Activated naive CD4-positive, alpha-beta T cell treated with anti-CD3 and anti-CD28 coated beads, Interleukin-2, amount 10 ng/mL, durations not matched to agents 7 days and 5 days (primary cell): ENCODE measurements at regions not wholly inside any gene's neighbourhood (a gene's known extent, or its start where the extent isn't known, plus 50 kb on each side); places are given as distances from the start of the nearest gene placed in this dataset.
"Not testable (repeated sequence)": the region's sequence is repeated elsewhere in the genome, so short reads cannot be mapped to it uniquely, and the experiment has no call there.

Experiments used
- CTCF ChIA-PET: fragments of 350-600 bp; sonication (Branson Sonifier 250); formaldehyde crosslinking; loops from one replicate; lab custom pipeline; 2021; ENCODE audit warnings: antibody characterized with exemption; lab: Charles Lee
- DNase-seq: peaks from one replicate; pipeline ENCODE4 v3.0.0-alpha.2; 2020
- H3K27ac Mint-ChIP-seq: one replicate; pipeline ENCODE4 v1.8.0; 2021; ENCODE audit warnings: mild to moderate bottlenecking, moderate library complexity, mixed read lengths
- H3K27me3 Mint-ChIP-seq: one replicate; pipeline ENCODE4 v1.8.0; 2021; ENCODE audit warnings: mild to moderate bottlenecking, mixed read lengths
- H3K36me3 Mint-ChIP-seq: one replicate; pipeline ENCODE4 v1.8.0; 2021; ENCODE audit warnings: mixed read lengths
- H3K4me1 Mint-ChIP-seq: one replicate; pipeline ENCODE4 v1.8.0; 2021; ENCODE audit warnings: mixed read lengths
- H3K4me3 Mint-ChIP-seq: one replicate; pipeline ENCODE4 v1.8.0; 2021; ENCODE audit warnings: mild to moderate bottlenecking, moderate library complexity, mixed read lengths
- H3K9me3 Mint-ChIP-seq: one replicate; pipeline ENCODE4 v1.8.0; 2021; ENCODE audit warnings: mixed read lengths

- CTCF ChIA-PET, result no interaction called here
Observed at GRCh38 chr5:6261256-6261655, 117.1 kb downstream of the MED10 start.

GRCh38 chr5:6260846-6261245 lies 117.5 kb downstream of the MED10 start:
- Mint-ChIP-seq H3K9me3 (no peaks in the 10 kb centered on the region), H3K27ac (no peak overlapping the region), H3K4me1 (no peaks in the 10 kb centered on the region), H3K36me3 (no peaks in the 10 kb centered on the region), H3K27me3 (no peaks in the 10 kb centered on the region), H3K4me3 (no peak overlapping the region)
- DNase-seq, result no peak
- CTCF ChIA-PET, result interaction anchor here (0.6 kb wide), 1 partner anchor 20 kb away, joined by 5 read pairs; no protein-coding TSS in a partner anchor

More at GRCh38 chr5:6261256-6261655, 117.1 kb downstream of the MED10 start:
- Mint-ChIP-seq H3K27me3 (no peaks in the 10 kb centered on the region), H3K4me1 (no peaks in the 10 kb centered on the region), H3K36me3 (no peaks in the 10 kb centered on the region), H3K9me3 (no peaks in the 10 kb centered on the region), H3K27ac (no peak overlapping the region), H3K4me3 (no peak overlapping the region)
- DNase-seq, result no peak

GRCh38 chr5:6256901-6257300 lies 121.4 kb downstream of the MED10 start:
- DNase-seq, result no peak
- Mint-ChIP-seq H3K36me3 (no peaks in the 10 kb centered on the region), H3K4me1 (no peaks in the 10 kb centered on the region), H3K27me3 (no peaks in the 10 kb centered on the region), H3K27ac (no peak overlapping the region), H3K4me3 (no peak overlapping the region), H3K9me3 (no peaks in the 10 kb centered on the region)
- CTCF ChIA-PET, result no interaction called here

- H3K27me3 Mint-ChIP-seq, result no peaks in the 10 kb centered on the region
- H3K36me3 Mint-ChIP-seq, result no peaks in the 10 kb centered on the region
- no peaks in the 10 kb centered on the region for H3K4me1 Mint-ChIP-seq
- no peak overlapping the region for H3K4me3 Mint-ChIP-seq
- peaks cover 2% of the 10 kb centered on the region for H3K9me3 Mint-ChIP-seq
- CTCF ChIA-PET, result no interaction called here
- H3K27ac Mint-ChIP-seq, result no peak overlapping the region
- no peak for DNase-seq
Observed at GRCh38 chr5:6255956-6256355, 122.4 kb downstream of the MED10 start.

- peaks cover 2% of the 10 kb centered on the region for H3K9me3 Mint-ChIP-seq
- no peaks in the 10 kb centered on the region for H3K27me3 Mint-ChIP-seq
- CTCF ChIA-PET, result no interaction called here
- no peak for DNase-seq
- no peak overlapping the region for H3K4me3 Mint-ChIP-seq
- no peak overlapping the region for H3K27ac Mint-ChIP-seq
- H3K4me1 Mint-ChIP-seq, result no peaks in the 10 kb centered on the region
- H3K36me3 Mint-ChIP-seq, result no peaks in the 10 kb centered on the region
Observed at GRCh38 chr5:6253846-6254245, 124.5 kb downstream of the MED10 start.

GRCh38 chr5:6253281-6253680 lies 125.1 kb downstream of the MED10 start:
- DNase-seq, result no peak
- H3K27ac Mint-ChIP-seq, result no peak overlapping the region
- CTCF ChIA-PET, result no interaction called here
- no peak overlapping the region for H3K4me3 Mint-ChIP-seq
- no peaks in the 10 kb centered on the region for H3K36me3 Mint-ChIP-seq
- H3K27me3 Mint-ChIP-seq, result no peaks in the 10 kb centered on the region
- peaks cover 2% of the 10 kb centered on the region for H3K9me3 Mint-ChIP-seq
- no peaks in the 10 kb centered on the region for H3K4me1 Mint-ChIP-seq

- H3K4me3 Mint-ChIP-seq, result no peak overlapping the region
- no peaks in the 10 kb centered on the region for H3K36me3 Mint-ChIP-seq
- H3K27ac Mint-ChIP-seq, result no peak overlapping the region
- no peak for DNase-seq
- CTCF ChIA-PET, result no interaction called here
- H3K4me1 Mint-ChIP-seq, result no peaks in the 10 kb centered on the region
- H3K9me3 Mint-ChIP-seq, result peaks cover 2% of the 10 kb centered on the region
- no peaks in the 10 kb centered on the region for H3K27me3 Mint-ChIP-seq
Observed at GRCh38 chr5:6252581-6252980, 125.8 kb downstream of the MED10 start.

- H3K9me3 Mint-ChIP-seq, result peaks cover 2% of the 10 kb centered on the region
- no peak for DNase-seq
- CTCF ChIA-PET, result no interaction called here
Observed at GRCh38 chr5:6251565-6252102, 126.7 kb downstream of the MED10 start.

GRCh38 chr5:6250121-6250520 lies 128.2 kb downstream of the MED10 start:
- Mint-ChIP-seq H3K4me1 (no peaks in the 10 kb centered on the region), H3K27me3 (no peaks in the 10 kb centered on the region), H3K9me3 (peaks cover 2% of the 10 kb centered on the region), H3K36me3 (no peaks in the 10 kb centered on the region), H3K4me3 (no peak overlapping the region), H3K27ac (no peak overlapping the region)
- CTCF ChIA-PET, result no interaction called here
- no peak for DNase-seq

More at GRCh38 chr5:6251565-6252102, 126.7 kb downstream of the MED10 start:
- Mint-ChIP-seq H3K27ac (no peak overlapping the region), H3K4me1 (no peaks in the 10 kb centered on the region), H3K27me3 (no peaks in the 10 kb centered on the region), H3K36me3 (no peaks in the 10 kb centered on the region), H3K4me3 (no peak overlapping the region)

- no peak for DNase-seq
- no peak overlapping the region for H3K27ac Mint-ChIP-seq
- no peak overlapping the region for H3K4me3 Mint-ChIP-seq
- peaks cover 2% of the 10 kb centered on the region for H3K9me3 Mint-ChIP-seq
- no peaks in the 10 kb centered on the region for H3K27me3 Mint-ChIP-seq
- CTCF ChIA-PET, result interaction anchor here (0.6 kb wide), 1 partner anchor 284 kb away, joined by 3 read pairs; no protein-coding TSS in a partner anchor
- no peaks in the 10 kb centered on the region for H3K36me3 Mint-ChIP-seq
- H3K4me1 Mint-ChIP-seq, result no peaks in the 10 kb centered on the region
Observed at GRCh38 chr5:6248132-6248531, 130.2 kb downstream of the MED10 start.

GRCh38 chr5:6246820-6247437 lies 131.4 kb downstream of the MED10 start:
- Mint-ChIP-seq H3K4me1 (no peaks in the 10 kb centered on the region), H3K27me3 (no peaks in the 10 kb centered on the region), H3K27ac (no peak overlapping the region), H3K9me3 (peaks cover 2% of the 10 kb centered on the region), H3K4me3 (no peak overlapping the region), H3K36me3 (no peaks in the 10 kb centered on the region)
- DNase-seq, result no peak
- CTCF ChIA-PET, result no interaction called here

- DNase-seq, result no peak
- CTCF ChIA-PET, result no interaction called here
- Mint-ChIP-seq H3K27me3 (no peaks in the 10 kb centered on the region), H3K36me3 (no peaks in the 10 kb centered on the region), H3K27ac (no peak overlapping the region), H3K4me3 (no peak overlapping the region), H3K4me1 (no peaks in the 10 kb centered on the region), H3K9me3 (no peaks in the 10 kb centered on the region)
Observed at GRCh38 chr5:6244339-6244714, 134.0 kb downstream of the MED10 start.

GRCh38 chr5:6243706-6244338 lies 134.5 kb downstream of the MED10 start:
- Mint-ChIP-seq H3K27ac (no peak overlapping the region), H3K9me3 (no peaks in the 10 kb centered on the region), H3K36me3 (no peaks in the 10 kb centered on the region), H3K4me3 (no peak overlapping the region), H3K27me3 (no peaks in the 10 kb centered on the region), H3K4me1 (no peaks in the 10 kb centered on the region)
- DNase-seq, result no peak
- CTCF ChIA-PET, result no interaction called here

GRCh38 chr5:6241056-6241455 lies 137.3 kb downstream of the MED10 start:
- DNase-seq, H3K4me1 Mint-ChIP-seq, CTCF ChIA-PET, H3K27me3 Mint-ChIP-seq, H3K27ac Mint-ChIP-seq, H3K36me3 Mint-ChIP-seq, H3K9me3 Mint-ChIP-seq, H3K4me3 Mint-ChIP-seq: not testable (repeated sequence)

GRCh38 chr5:6236858-6237481 lies 141.4 kb downstream of the MED10 start:
- DNase-seq, result no peak
- Mint-ChIP-seq H3K9me3 (no peaks in the 10 kb centered on the region), H3K36me3 (no peaks in the 10 kb centered on the region), H3K27me3 (peaks cover 3% of the 10 kb centered on the region), H3K4me1 (no peaks in the 10 kb centered on the region), H3K4me3 (no peak overlapping the region), H3K27ac (no peak overlapping the region)
- CTCF ChIA-PET, result no interaction called here
